TTC549 (cell line): ENCODE measurements at regions not wholly inside any gene's neighbourhood (a gene's known extent, or its start where the extent isn't known, plus 50 kb on each side); places are given as distances from the start of the nearest gene placed in this dataset.
"Not testable (repeated sequence)": the region's sequence is repeated elsewhere in the genome, so short reads cannot be mapped to it uniquely, and the experiment has no call there.

Source experiments
- FAIRE-seq: peaks from 2 replicates; lab custom pipeline; 2012; peaks lifted over from hg19 to GRCh38; lab: Jason Lieb, UNC

DNA sequence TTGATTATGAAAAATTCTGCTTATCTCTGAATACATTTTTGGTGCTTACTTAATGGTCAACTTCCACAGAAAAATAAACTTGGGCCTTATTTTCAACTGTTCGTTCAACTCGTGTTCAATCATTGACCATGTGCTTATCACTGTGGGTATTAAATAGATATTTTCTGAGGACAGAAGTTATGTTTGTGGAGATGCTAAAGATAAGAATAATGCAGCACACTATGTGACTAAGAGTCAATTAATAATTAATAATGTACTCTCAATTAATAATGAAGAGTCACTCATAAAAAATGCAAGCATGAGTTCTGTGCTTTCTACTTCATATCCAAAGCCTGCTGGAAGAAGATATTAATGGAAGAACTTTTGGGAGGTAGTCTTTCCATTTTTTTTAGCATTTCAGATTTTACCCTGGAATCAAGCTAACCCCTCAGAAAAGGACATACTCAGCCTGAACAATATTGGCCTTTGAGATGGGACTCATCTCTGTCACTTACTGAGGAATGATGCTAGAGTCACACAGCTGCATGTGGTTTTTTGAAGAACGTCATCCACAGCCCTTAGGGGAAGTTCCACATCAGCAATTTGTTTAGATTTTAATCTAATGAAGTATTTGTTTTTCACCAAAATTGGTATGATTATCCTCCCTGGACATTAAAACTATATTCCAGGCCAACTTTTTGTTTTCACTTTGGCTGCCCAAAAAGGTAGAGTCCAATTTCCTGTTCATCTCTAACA, 191.9 kb upstream of the CRIM1 start:
- FAIRE-seq: no peak

DNA sequence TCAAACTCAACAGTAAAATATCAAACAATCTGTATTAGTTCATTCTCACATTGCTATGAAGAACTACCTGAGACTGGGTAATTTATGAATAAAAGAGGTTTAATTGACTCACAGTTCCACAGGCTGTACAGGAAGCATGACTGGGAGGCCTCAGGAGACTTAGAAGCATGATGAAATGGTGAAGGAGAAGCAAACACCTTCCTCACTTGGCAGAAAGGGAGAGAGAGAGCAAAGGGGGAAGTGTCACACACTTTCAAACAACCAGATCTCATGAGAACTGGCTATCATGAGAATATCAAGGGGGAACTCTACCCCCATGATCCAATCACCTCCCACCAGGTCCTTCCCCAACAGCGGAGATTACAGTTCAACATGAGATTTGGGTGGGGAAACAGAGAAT, 198.5 kb upstream of the CRIM1 start:
- FAIRE-seq: not testable (repeated sequence)

DNA sequence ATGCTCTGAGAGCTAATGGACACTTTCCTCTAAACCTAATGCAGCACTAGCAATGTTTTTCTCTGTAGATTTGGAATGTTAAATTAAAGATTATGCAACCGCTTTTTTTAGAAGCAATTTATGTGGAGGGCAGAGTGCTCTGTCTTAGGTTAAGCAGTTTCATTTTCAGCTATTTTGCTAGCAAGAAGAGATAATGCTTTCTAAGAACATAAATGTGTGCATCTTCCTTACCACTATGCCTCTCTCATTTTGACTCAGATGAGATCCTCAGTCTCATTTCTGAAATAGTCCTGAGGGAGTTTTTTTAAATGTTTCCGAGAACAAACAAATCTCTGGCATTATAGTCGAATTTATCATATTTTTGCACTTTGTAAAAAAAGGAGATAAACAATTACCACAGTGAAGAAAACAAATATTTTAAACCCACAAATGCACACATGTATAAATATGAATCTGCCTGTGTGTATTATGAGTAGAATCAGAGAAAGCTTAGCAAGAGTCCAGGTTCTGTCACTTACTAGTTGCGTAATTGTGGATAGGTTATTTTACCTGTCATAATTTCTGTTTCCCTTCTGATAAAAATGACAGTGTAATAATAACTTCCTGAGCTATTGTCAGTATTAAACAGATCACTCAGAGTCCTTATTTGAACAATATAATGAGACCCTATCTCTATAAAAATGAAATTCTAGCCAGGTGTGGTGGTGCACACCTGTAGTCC, 207.7 kb upstream of the CRIM1 start:
- no peak for FAIRE-seq

DNA sequence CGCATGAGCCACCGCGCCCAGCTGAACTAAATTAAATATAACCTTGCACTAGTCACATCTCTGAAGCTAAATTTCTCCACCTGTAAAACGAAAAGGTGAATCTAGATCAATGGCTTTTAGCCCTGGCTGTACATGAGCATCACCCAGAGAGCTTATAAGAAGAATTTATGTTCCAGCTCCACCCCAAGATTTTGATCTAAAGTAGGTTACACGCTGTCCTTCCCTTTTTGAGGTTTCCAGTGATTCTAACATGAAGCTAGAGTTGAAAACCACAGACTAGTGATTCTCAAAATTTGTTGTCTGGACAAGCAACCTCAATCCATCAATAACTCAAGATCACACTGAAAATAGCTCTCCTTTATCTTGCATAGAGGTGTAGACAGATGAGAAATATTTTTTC, 208.8 kb upstream of the CRIM1 start:
- FAIRE-seq: no peak

DNA sequence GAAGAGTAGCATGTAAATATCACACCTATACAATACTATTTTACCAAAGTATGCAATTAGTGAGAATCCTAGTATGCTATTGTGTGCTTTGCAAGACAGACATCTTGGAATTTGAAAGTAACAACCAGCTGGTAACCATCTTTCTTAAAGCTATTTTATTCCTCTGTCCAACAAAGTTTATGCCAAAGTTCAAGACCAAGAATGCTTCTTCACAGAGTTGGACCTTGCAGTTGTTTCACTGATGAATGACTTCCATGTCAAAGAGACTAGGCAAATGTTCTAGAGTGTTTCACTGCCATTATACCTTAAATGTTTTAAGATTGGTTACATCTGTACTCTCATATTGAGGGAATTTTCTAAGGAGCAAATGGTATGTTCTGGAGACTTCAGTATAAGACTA, 215.2 kb upstream of the CRIM1 start:
- no peak for FAIRE-seq

DNA sequence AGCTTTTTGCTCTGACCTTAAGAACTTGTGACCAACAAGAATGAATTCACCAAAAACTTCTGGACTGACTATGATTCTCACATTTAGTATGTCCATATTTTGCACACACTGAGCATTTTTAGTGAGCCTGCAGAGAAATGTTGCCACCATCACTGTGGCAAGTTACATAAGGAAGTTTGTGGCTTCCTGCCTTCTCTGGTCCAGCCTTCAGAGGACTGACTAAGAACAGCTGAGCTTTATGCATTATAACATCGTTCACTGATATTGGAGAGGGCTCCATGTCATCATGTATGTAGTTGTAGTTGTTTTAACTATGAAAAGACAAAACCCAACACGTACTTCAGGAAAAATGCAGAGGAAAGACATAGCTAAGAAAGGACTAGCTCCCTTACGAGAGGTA, 218.0 kb upstream of the CRIM1 start:
- FAIRE-seq: no peak

DNA sequence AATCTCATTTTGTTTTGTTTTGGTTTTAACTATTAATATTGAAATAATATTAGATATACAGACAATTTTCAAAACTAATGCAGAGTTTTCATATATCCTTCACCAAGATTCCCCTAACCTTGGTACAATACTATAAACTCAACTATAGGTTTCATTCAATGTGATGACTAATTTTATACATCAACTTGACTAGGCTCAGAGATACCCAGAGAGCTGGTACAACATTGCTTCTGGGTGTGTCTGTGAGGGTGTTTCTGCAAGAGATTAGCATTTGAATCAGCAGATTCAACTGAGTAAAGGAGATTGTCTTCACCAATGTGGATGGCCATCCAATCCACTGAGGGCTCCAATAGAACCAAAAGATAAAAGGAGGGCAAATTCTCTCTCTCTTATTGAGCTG, 221.3 kb upstream of the CRIM1 start:
- no peak for FAIRE-seq

DNA sequence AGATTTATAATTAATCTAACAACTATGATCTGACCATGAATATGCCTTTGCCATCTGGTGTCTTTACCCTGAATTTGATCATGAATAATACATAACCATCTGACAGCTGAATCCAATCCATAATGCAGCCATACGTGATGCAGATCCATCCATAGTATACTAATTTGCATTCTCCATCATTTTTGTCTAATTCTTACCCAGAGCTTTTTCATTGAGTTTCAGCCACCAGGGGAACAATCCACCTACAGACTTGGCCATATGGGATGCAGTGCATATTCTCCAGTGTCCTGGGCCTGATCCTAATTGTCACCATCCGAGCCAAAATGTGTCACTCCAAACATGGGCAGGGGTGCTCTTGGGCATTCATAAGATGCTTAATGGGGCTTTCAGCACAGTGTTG, 227.2 kb upstream of the CRIM1 start:
- no peak for FAIRE-seq

DNA sequence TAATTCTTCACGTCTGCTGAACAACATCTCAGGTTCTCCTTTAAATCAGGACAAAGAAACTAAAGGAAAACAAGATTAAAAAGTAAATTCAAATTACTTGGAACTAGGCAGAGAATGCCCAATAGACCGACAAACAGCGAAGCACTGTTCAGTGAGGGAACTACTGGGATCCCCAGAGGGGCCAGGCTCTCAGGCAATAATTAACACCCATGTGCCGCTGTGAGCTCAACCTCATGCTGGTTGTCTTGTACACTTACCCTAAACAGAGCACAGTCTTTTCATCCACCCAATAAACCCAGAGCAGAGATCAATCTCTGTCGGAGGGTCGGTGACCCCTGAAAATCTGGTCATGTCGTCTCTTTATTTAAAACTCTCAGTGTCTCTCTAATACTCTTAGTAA, 229.9 kb upstream of the CRIM1 start:
- no peak for FAIRE-seq

DNA sequence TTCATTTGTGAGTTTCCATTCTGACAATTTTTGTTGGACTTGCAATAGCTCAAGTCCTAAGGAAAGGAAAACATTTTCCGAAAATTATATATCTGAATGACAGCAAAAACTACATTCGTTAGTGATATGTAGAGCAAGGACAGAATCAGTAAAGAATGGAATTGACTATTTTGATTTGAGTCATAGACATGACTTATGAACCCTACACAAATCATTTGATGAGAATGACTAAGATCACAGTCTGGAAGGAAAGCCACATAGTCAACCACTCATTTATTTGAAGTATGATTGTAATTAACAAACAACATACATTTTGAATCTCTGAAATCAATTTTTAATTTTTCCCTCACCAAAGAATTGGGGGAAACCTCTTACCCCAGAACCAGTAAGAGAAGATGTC, 231.6 kb upstream of the CRIM1 start:
- FAIRE-seq: no peak

DNA sequence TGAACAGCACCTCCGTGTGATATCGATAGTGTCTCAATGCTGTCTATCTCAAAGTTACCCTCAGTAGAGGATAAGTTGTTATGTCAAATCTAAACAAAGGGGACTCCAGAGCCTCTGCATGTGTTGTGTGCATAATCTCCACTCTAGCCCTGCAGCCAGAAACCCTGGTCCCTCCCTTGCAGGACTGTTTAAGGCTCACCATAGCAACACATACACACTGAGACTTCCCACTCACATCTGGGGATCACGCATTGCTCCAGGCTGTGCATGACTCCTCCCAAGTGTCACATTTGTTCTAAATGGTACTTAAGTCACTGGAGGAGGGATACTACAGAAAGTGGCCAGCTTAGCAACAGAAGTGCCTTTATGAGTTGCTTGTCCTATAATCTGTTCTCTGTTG, 258.6 kb upstream of the CRIM1 start:
- no peak for FAIRE-seq

DNA sequence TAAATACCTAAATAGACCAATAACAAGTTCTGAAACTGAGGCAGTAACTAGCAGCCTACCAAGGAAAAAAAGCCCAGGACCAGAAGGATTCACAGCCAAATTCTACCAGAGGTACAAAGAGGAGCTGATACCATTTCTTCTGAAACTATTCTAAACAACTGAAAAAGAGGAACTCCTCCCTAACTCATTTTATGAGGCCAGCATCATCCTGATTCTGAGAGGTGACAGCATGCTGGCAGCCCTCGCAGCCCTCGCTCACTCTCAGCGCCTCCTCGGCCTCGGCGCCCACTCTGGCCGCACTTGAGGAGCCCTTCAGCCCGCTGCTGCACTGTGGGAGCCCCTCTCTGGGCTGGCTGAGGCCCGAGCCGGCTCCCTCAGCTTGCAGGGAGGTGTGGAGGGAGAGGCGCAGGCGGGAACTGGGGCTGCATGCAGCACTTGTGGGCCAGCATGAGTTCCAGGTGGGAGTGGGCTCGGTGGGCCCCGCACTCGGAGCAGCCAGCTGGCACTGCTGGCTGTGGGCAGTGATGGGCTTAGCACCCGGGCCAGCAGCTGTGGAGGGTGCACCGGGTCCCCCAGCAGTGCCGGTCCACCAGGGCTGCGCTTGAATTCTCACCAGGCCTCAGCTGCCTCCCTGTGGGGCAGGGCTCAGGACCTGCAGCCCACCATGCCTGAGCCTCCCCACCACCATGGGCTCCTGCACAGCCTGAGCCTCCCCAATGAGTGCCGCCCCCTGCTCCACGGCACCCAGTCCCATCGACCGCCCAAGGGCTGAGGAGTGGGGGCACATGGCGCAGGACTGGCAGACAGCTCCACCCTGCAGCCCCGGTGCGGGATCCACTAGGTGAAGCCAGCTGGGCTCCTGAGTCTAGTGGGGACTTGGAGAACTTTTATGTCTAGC, 263.5 kb upstream of the CRIM1 start:
- not testable (repeated sequence) for FAIRE-seq

DNA sequence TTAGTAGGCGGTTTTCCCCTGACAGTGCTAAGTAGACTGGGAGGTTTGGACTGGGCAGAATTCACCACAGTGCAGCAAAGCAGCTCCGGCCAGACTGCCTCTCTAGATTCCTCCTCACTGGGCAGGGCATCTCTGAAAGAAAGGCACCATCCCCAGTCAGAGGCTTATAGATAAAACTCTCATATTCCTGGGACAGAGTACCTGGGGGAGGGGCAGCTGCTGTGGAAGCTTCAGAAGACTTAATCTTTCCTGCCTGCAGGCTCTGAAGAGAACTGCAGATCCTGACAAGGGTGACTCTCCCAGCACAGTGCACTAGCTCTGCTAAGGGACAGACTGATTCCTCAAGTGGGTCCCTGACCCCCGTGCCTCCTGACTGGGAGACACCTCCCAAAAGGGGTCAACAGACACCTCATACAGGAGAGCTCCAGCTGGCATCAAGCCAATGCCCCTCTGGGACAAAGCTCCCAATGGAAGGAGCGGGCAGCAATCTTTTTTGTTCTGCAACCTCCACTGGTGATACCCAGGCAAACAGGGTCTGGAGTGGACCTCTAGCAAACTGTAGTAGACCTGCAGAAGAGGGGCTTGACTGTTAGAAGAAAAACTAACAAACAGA, 266.8 kb upstream of the CRIM1 start:
- FAIRE-seq: no peak

DNA sequence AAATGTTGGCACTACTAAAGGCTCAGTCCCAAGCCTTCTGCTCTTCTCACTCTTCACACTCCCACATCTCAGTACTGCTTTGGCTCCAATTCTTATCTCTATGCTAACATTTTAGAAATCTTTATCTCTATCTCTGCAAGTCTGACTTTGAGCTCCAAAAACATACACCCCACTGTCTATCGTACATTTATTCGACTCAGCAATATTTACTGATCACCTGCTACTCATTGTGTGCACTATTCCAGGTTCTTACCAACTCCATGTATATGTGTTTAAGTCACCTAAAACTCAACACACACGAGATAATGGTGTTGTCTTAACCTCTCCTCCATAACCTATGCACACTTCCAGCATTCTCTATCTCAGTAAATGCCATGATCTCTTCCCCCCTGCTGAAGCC, 268.2 kb upstream of the CRIM1 start:
- no peak for FAIRE-seq

DNA sequence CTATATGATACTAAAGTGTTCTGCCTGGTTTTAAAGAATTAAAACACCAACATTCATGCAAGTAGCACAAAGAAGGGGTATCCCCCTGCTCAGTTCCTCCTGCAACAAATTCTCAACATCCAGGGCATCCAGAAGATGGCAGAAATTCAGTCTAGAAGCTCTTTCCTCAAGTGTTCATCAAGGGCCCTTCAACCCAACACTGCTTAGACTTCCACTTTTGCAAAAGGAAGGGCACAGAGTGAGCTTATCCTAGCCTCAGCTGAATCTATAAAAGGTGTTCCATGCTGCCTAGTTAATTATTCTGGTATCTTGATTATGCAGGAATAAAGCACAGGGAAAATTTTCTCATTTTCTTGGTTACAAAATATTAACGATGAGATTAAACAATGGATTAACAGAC, 275.8 kb upstream of the CRIM1 start:
- FAIRE-seq: no peak

DNA sequence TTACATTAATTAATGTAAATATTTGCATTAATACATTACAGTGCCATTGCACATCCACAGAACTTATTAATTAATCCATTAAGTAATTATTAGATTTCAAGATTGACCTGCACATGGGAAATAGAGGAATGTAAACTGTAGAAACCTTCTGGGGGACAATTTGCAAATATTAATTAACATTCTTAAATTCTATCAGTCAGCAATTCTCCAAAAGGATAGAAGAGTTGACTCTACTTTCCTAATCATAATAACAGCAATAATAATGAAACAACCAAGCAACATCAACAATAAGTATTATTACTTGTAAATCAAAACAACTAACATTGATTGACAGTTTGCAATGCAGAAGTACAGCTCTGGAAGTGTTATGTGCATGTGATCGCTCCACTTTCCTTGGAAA, 281.6 kb upstream of the CRIM1 start:
- FAIRE-seq: no peak

DNA sequence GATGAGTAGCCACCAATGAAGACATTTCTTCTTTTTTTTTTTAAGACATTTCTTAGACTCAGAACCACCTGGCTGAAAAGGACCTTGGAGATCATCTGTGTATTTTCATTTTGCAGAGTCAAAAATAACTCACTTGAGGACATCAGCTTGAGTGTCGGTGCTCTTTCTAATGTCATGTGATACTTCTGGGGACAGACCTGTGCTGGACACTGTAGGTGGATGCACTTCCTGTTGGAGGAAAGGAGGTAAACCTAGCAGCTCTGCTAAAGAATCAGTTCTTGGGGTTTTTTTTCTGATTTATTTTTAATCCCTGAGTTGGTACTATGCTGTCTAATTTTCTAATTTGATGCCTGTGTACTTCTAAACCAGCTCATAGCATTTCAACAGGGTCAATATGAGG, 283.9 kb upstream of the CRIM1 start:
- no peak for FAIRE-seq

DNA sequence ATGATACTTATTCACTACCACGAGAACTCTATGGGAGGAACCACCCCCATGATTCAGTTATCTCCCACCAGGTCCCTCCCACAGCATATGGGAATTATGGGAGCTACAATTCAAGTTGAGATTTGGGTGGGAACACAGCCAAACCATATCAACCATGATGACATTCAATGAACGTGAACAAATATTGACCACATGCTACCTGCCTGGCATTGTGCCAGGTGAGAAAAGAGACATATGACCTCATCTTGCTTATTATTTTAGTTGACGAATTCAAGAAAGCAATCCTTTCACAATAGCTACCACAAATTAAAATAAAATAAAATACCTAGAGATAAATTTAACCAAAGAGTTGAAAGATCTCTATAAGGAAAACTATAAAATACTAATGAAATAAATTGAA, 286.5 kb upstream of the CRIM1 start:
- FAIRE-seq: no peak

DNA sequence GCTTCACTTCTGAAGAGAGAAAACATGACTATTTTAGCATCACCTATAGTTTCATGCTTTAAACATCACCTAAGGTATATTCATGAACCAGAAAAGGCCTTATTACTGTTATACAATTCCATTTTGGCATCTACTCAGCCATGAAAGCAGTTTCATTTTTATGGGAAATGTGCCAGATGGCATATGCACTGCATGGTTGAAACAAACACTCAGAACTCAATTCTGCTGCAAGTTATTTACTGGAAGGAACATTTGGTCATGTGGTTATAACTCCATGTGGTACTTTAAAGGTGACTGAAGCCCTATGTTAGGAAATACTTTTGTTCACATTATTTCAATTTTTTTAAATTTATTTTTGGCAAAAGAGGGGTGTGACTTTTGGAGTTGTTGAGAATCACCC, 287.5 kb upstream of the CRIM1 start:
- no peak for FAIRE-seq

DNA sequence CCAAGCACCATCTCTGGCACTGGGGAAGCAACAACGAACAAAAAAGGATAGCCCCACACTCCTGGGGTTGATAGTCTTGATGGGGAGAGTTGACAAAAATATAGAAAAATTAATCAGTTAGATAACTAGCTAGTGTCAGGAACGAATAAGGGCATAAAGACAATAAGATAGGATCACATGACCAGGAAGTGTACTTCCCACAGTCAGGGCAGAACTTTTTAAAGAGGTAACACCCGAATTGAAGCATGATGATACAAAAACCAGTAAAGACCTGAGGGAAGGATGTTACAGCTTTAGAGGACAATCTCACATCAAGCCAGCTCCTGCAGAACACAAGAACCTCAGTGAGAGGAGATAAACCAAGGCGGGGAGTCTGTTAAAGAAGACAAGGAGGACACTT, 295.4 kb upstream of the CRIM1 start:
- FAIRE-seq: no peak

DNA sequence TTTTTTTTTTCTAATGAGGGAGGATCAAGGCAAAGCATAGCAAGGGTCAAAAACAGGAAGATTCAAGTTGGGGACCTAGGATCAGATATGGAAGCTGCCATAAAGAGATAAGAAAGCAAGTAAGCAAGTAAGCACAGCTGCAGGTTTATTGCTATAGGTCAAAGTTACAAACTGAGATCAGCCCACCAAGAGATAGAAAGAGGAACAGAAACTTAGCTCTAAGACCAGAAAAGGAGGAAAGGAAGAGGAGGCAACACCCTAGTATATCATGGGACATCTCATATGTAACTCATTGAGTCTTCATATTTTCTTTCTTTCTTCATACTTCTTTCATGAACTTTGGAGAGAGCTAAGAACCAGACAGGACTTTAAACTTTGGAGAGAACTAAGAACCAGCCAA, 295.9 kb upstream of the CRIM1 start:
- no peak for FAIRE-seq

DNA sequence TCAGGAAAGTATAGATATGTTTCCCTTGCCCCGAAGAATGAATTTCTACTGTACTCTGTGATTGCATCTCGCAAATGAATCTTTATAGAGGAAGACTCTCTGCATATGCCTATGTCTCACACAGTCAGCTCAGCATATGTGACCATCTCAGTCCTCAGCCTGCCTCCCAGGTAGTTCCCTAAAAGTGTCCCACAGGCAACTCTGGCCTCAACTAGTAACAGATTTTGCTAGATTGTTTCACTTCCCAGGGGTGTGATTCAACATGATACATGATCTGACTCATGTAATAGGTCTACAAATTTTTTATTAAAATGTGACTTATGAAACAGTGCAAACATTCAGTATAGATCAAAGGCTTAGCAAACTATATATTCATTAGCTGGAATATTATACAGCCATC, 296.6 kb upstream of the CRIM1 start:
- FAIRE-seq: no peak

DNA sequence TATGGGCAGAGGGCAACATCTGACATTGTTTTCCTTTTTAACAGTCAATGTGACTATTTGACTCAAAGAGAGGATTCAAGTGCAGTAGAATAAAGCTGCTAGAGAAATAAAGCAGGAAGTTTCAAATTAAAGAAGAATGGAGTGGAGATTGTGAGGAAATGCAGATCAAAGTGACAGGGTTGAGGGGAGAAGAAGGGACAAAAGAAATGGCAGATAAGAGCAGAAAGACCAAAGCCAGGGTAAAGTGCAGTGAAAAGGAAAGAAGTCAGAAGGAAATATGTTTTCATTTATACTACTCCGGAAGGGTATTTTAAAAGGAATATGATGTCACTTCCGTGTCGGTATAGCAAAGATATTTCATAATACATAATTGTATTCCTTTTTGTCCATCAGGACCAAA, 297.5 kb upstream of the CRIM1 start:
- FAIRE-seq: no peak
